Renal pelvis (tissue), 1 donor: ENCODE measurements at regions not wholly inside any gene's neighbourhood (a gene's known extent, or its start where the extent isn't known, plus 50 kb on each side); places are given as distances from the start of the nearest gene placed in this dataset.

Source experiments
- DNase-seq: peaks from one replicate; pipeline ENCODE4 v3.0.0-alpha.2; 2013

- no peak for DNase-seq
These were observed 76.6 kb upstream of the LMO1 start for GRCh38 chr11:8340296-8340695.

GRCh38 chr11:8339592-8340022 lies 75.9 kb upstream of the LMO1 start:
- DNase-seq = no peak

GRCh38 chr11:8338138-8338537 lies 74.5 kb upstream of the LMO1 start:
- no peak for DNase-seq

- no peak for DNase-seq
These were observed 73.6 kb upstream of the LMO1 start for GRCh38 chr11:8337130-8337795.

- DNase-seq = no peak
These were observed 72.9 kb upstream of the LMO1 start for GRCh38 chr11:8336356-8337129.

GRCh38 chr11:8335683-8336082 lies 72.0 kb upstream of the LMO1 start:
- no peak for DNase-seq

GRCh38 chr11:8335186-8335585 lies 71.5 kb upstream of the LMO1 start:
- DNase-seq = no peak

GRCh38 chr11:8333811-8334401 lies 70.2 kb upstream of the LMO1 start:
- DNase-seq = no peak

- DNase-seq = no peak
These were observed 69.7 kb upstream of the LMO1 start for GRCh38 chr11:8333376-8333775.

- DNase-seq = no peak
These were observed 69.2 kb upstream of the LMO1 start for GRCh38 chr11:8332891-8333290.

- no peak for DNase-seq
These were observed 68.5 kb upstream of the LMO1 start for GRCh38 chr11:8332196-8332595.

GRCh38 chr11:8331767-8332166 lies 68.1 kb upstream of the LMO1 start:
- DNase-seq = no peak

- no peak for DNase-seq
These were observed 67.2 kb upstream of the LMO1 start for GRCh38 chr11:8330896-8331295.

GRCh38 chr11:8330404-8330803 lies 66.7 kb upstream of the LMO1 start:
- DNase-seq = no peak

GRCh38 chr11:8329847-8330361 lies 66.2 kb upstream of the LMO1 start:
- DNase-seq = no peak

- no peak for DNase-seq
These were observed 65.7 kb upstream of the LMO1 start for GRCh38 chr11:8329336-8329735.

GRCh38 chr11:8328848-8329330 lies 65.2 kb upstream of the LMO1 start:
- peak; percentile 65 for DNase-seq

- no peak for DNase-seq
These were observed 64.6 kb upstream of the LMO1 start for GRCh38 chr11:8328231-8328794.

- DNase-seq = no peak
These were observed 64.1 kb upstream of the LMO1 start for GRCh38 chr11:8327761-8328192.

GRCh38 chr11:8326337-8326736 lies 62.7 kb upstream of the LMO1 start:
- DNase-seq = no peak

GRCh38 chr11:8325591-8326304 lies 62.1 kb upstream of the LMO1 start:
- DNase-seq = no peak
